ENCODE measurements at regions not wholly inside any gene's neighbourhood (a gene's known extent, or its start where the extent isn't known, plus 50 kb on each side); places are given as distances from the start of the nearest gene placed in this dataset.

- Histone ChIP-seq H3K4me1 (ENCODE audit: insufficient read depth) (no peaks in the 10 kb centered on the region), H3K79me2 (replicated peaks; ENCODE audit: insufficient read depth) (no peaks in the 10 kb centered on the region), H3K4me2 (no peak overlapping the region), H3K27ac (ENCODE audit: low read depth) (no peak overlapping the region), H3K9me2 (ENCODE audit: insufficient read depth) (no peaks in the 10 kb centered on the region), H3K36me3 (ENCODE audit: insufficient read depth) (no peaks in the 10 kb centered on the region), H3K4me3 (no peak overlapping the region), H3K27me3 (ENCODE audit: insufficient read depth) (no peaks in the 10 kb centered on the region), H2AFZ (no peak overlapping the region), H3F3A (replicated peaks; ENCODE audit: low read depth) (no peaks in the 10 kb centered on the region), H4K20me1 (replicated peaks; ENCODE audit: insufficient read depth) (no peaks in the 10 kb centered on the region)
- no peak for TF ChIP-seq ZNF462 (CRISPR knock-in tag; IDR thresholded peaks at IDR 0.05)
- TF ChIP-seq REST (IDR thresholded peaks at IDR 0.05; ENCODE audit: unreplicated experiment): no peak
- TF ChIP-seq POLR2AphosphoS5 (IDR thresholded peaks at IDR 0.05; ENCODE audit: low read depth): no peak
- TF ChIP-seq ZNF331 (CRISPR knock-in tag; IDR thresholded peaks at IDR 0.05; ENCODE audit: low read depth): no peak
- no peak for TF ChIP-seq EZH2phosphoT487 (IDR thresholded peaks at IDR 0.05; ENCODE audit: unreplicated experiment)
- TF ChIP-seq ZNF114 (CRISPR knock-in tag; IDR thresholded peaks at IDR 0.05): no peak
- no peak for TF ChIP-seq STAT1 (IDR thresholded peaks at IDR 0.05; ENCODE audit: unreplicated experiment)
- no peak for TF ChIP-seq JUNB (IDR thresholded peaks at IDR 0.05; ENCODE audit: unreplicated experiment)
- no peak for TF ChIP-seq CREB1 (CRISPR knock-in tag; IDR thresholded peaks at IDR 0.05; ENCODE audit: low read depth)
- TF ChIP-seq NANOG (IDR thresholded peaks at IDR 0.05; ENCODE audit: borderline replicate concordance): no peak
- no peak for TF ChIP-seq CTCF (conservative IDR thresholded peaks at IDR 0.05; ENCODE audit: low read depth in 2 of 2)
- TF ChIP-seq EZH2 (IDR thresholded peaks at IDR 0.05; ENCODE audit: low read depth, unreplicated experiment): no peak
- TF ChIP-seq, protein P1, sequence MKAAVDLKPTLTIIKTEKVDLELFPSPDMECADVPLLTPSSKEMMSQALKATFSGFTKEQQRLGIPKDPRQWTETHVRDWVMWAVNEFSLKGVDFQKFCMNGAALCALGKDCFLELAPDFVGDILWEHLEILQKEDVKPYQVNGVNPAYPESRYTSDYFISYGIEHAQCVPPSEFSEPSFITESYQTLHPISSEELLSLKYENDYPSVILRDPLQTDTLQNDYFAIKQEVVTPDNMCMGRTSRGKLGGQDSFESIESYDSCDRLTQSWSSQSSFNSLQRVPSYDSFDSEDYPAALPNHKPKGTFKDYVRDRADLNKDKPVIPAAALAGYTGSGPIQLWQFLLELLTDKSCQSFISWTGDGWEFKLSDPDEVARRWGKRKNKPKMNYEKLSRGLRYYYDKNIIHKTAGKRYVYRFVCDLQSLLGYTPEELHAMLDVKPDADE (IDR thresholded peaks at IDR 0.05): no peak
- no peak overlapping the region for H3K4me3 Mint-ChIP-seq
- H3K4me1 Mint-ChIP-seq: no peaks in the 10 kb centered on the region
- DNase-seq (ENCODE audit: low spot score) (no peak), ATAC-seq (no peak)
- H3K27ac Mint-ChIP-seq: no peak overlapping the region
- no peaks in the 10 kb centered on the region for H3K36me3 Mint-ChIP-seq (ENCODE audit: low read depth)
- peaks cover 2% of the 10 kb centered on the region for H3K27me3 Mint-ChIP-seq (ENCODE audit: insufficient read depth, low read depth, poor library complexity)
- no peaks in the 10 kb centered on the region; the same call in 2 of the 3 replicates for H3K9me3 Mint-ChIP-seq
These were observed 1290.1 kb downstream of the TBC1D22A start for GRCh38 chr22:48052621-48052890.

All from GM23338 (cell line).